HG02870 (cell line): ENCODE measurements at regions not wholly inside any gene's neighbourhood (a gene's known extent, or its start where the extent isn't known, plus 50 kb on each side); places are given as distances from the start of the nearest gene placed in this dataset.

Experiments
- ATAC-seq: cut with Tn5 transposase; IDR thresholded peaks from one replicate; pipeline ENCODE4 v1.9.1; 2021; ENCODE audit warnings: mild to moderate bottlenecking, moderate library complexity; ENCODE audit not compliant: unreplicated experiment

DNA sequence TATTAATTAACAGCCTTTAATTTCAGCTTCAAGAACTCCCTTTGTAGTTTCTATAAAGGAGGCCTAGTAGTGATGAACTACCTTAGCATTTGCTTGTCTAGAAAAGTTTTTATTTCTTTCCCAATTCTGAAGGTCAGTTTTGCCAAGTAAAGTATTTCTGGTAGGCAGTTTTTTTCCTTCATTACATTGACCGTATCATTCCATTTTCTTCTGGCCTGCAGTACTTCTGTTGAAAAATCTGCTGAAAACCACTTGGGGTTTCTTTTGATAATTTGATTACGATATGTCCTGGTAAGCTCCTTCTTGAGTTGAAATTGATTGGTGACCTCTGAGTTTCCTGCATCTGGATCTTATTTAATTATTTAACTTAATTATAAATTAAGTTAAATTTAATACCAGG is 691.8 kb downstream of the TSN start:
- ATAC-seq, result no peak

DNA sequence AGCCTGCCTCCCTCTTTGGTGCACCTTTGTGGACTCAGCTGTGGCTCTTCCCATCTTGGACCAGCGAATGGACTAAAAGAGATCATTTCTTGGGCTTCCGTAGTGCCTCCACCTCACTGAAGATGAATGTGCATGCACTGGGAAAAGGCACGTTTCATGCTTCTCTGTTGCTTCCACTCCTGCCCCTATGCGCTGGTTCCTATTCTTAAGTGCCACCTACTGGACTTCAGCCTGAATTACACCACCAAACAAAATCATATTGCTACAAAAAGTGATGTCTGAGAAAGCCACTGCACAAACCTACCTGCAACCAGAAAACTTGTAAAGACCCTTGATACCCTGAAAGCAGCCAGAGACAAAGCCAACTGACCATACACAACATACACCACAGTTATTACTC is 695.6 kb downstream of the TSN start:
- ATAC-seq, result no peak

DNA sequence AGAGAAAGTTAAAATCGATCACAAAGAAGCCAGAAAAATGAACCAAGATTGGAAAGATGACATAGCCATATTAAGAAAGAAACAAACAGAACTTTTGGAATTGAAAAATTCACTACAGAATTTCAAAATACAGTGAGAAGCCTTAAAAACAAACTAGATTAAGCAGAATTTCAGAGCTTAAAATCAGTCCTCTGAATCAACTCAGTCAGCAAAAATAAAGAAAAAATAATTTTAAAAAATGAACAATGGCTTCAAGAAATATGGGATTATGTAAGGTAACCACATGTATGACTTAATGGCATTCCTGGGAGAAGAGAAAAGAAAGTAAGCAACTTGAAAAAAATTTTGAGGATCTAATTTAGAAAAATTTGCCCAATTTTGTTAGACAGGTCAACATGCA is 696.2 kb downstream of the TSN start:
- no peak for ATAC-seq

DNA sequence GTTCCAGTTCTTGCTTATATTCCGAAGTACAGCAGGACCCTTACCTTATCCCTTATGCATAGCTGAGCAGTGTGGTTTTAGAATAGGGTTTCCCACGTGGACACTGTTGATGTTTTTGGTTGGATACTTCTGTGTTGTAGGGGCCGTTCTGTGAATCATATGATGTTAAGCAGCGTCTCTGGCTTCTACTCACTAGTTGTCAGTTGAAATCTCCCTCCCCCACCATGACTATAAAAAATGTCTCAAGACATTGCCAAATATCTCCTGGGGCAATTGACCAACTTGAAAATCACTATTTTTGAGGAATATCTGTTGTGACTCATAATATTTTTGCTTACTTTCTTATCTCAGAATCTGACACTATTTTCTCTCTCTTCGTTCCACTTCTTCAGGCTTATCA is 713.7 kb downstream of the TSN start:
- ATAC-seq, result no peak

DNA sequence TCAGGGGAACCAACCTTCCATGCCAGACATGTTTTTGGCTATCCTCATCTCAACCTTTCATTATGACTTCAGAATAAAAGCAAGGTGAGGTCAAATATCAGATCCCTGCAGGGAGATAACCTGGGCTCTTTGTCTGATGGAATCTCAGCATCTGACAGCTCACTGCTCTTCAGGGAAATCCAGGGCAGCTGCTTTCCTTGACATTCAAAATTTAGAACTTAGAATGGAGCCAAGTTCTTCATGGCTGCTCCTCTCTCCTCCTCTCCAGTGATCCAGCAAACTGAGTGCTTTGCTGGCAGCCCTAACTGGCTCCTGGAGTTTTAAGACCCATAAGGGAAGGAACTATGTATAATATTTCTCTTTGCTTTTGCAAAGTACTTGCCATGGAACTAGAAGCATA is 716.3 kb downstream of the TSN start:
- ATAC-seq, result no peak

DNA sequence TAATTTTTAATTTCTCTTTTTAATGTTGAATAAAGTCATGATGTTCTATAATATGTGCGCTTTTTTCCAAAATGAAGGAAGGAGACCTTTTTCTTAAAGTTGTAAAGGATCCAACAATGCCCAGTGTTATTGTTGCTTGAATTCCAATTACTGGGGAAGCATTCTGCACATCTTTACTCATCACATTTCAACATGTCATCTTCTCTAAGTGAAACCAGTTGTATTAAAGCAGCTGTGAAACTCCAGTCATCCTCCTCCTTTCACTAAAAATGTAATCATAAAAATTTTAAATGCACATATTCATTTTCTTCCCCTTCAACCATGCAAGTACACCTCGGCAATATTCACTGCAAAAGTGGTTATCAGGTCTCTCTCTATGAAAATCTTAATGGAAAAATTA is 722.7 kb downstream of the TSN start:
- no peak for ATAC-seq

DNA sequence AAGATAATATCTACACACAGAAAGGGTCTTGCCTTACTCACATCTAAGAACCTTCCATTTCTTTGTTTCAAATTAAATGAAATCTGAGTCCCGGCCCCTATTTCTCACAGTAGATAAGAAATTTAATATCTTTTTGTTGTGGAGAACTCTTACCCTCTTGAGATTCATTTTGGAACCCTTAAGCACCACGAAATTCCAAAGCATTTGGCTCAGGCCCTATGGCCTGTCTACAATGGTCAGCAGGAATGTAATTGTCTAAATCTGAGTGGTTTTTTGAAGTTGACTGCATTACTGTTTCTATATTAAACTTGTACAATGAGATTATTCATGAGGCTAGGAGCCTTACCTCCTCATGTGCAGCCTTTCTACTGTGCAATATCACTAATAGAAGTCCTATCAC is 723.3 kb downstream of the TSN start:
- no peak for ATAC-seq

DNA sequence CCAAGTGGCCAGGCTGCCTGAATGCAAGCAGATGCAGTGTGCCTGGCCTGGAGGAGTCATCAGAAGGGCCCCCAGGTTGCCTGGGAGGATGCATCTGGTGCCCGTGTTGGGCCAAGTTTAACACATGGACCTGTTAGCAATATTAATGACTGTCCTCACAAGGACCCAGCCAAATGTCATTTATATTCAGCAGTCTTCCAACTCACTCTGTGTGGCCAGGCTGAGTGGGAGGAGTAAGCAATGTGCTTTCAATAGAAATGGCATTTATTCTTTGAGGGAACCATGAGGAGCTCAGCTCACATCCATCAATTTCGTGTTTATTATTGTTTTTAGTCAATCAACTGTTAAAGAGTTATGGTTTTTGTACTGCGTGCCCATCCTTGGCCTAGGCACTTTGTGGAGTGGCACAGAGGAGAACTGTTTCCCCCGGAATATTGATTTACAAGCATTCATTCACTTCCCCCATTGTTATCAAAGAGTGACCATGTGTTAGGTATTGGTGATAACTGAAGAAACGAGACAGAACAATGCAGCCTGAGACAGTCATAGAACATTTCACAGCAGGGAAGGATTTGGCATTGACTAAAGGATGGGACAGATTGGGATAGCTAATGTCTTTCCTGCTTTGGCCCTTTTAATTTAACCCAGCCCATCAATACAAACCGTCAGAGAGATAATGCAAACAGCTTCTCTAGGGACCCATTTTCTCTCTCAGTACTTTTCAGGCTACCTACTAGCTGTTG is 725.2 kb downstream of the TSN start:
- no peak for ATAC-seq

DNA sequence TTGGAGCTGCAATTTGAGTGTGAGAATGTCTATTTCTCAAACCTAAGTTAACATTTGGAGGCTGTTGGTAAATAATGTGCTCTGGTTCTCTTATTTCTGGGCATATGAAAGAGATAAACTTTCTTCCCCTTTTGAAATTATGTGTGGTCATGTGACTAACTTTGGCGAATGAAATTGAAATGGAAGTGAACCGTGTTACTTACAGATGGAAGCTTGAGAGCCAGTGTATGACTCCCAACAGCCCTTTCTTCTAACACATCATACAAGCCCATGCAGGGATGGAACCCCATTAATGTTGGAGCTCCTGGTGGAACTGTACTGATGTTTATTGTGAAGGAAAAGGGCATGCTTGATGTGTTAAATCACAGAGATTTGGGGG is 725.8 kb downstream of the TSN start:
- ATAC-seq, result no peak

DNA sequence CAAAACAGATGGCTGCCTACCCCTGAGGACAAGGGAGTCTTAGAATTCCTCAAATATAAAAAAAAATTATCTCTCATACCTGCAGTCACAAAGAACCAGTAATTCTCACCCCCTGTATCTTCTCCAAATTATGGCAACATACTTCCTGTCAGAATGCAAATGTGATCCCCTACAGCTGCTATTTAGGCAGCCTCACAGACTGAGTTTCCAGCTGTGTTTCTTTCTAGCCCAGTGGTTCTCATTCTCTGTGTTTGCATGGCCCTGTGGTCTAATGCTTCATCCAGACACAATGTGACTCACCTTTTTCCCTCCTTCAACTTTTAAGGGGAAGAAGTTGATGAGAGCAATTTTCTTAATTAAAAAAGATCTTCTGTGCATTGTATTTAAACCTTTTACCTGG is 726.3 kb downstream of the TSN start:
- no peak for ATAC-seq

DNA sequence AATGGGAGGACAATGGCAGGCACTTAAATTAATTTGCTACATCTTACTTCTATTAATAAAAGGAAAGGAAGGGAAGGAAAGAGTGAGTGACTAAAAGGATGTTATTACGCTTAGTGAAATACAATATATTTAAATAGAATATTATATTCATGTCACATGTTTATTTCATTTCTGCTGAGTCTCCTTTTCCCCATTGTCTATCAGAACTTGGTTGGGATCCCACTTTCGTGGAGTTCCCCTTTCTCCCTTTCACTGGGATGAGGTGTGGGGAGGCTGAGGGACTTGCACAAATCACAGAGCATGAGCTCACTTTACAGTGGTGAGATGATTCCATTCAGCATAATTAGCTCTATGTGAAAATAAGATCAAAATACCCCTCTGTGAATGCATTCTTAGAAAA is 730.6 kb downstream of the TSN start:
- no peak for ATAC-seq

DNA sequence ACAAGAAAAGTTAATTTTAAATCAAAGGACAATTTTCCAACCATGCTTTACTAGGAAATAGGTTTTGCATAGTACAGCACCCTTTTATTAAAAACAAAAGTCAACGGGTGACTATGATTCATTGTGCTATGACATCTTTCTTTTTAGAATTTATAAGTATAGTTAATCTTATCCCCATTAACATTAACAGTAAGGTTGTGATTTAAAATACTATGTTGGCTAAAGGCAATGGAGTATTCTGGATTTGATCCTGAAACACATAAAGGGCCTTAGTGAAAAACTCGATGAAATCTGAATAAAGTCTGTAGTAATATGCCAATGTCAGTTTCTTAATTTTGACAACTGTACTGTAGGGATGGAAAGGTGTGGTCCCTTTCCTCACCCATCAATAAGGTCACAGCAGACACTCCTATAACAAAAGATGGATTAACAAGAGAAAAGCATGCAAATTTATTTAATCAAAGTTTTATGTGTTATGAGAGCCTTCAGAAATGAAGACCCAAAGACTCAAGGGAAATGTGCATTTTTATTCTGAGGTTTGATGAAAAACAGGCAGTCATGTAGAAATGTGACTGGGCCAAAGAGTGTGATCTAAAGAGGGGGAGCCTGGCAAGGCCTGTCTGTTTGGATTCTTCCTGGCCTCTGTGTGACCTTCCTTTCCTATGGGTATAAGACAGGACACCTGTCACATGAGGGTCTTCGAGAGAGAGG is 731.4 kb downstream of the TSN start:
- ATAC-seq, result no peak

DNA sequence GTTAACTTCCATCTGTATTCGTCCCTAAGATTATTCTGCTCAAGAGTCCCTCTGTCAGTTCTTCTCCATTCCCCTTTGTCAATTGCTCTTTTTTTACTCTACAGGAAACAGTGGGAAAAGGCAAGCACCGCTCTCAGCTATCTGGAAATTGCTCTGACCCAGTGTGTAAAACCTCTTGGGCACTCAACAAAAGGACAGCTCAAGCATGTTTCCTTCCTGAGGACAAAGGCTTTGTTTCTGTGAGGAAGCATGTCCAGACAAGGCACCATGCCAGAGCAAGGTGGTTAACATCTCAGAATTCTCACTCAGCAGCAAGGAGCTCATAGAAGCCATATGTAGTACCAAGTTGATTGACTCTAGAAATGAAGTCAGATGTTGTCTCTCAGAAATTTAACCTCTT is 735.6 kb downstream of the TSN start:
- no peak for ATAC-seq

DNA sequence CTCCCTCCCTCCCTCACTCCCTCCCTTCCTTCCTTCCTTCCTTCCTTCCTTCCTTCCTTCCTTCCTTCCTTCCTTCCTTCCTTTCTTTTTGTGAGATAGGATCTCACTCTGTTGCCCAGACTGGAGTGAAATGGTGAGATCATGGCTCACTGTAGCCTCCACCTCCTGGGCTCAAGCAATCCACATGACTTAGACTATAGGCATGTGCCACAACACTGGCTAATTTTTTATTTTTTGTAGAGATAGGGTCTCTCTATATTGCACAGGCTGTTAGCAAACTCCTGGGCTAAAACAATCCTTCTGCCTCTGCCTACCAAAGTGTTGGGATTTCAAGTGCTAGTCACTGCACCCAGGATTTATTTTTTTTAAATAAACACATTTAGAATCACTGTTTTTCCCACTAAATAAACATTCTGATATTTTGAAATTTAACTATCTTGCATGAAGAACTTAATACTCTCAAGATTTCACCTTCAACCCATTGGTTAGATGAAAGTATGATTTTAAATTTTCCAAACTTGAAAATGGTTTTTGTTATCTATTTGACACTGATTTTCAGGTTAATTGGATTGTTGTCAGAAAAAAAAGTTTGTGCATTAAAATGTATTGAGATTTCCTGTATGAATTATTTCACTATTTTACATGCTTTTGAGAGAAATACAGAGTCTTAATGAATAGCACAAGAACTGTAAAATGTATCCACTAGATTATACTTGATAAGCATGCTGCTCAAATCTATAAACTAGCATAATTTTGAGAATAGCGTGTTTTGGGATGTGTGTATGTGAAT is 745.1 kb downstream of the TSN start:
- ATAC-seq, result no peak

DNA sequence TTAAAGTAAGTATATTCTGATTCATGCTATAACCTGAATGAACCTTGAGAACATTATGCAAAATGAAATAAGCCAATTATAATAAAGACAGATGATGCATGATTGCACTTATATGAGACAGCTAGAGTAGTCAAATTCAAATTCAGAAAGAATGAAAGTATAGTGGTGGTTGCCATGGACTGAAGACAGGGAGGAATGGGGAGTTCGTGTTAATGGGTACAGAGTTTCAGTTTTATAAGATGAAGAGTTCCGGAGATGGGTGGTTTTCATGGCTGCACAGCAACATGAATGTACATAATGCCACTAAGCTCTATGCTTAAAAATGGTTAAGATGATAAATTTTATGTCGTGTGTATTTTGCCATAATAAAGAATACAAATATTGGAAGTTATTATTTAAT is 751.2 kb downstream of the TSN start:
- ATAC-seq, result no peak

DNA sequence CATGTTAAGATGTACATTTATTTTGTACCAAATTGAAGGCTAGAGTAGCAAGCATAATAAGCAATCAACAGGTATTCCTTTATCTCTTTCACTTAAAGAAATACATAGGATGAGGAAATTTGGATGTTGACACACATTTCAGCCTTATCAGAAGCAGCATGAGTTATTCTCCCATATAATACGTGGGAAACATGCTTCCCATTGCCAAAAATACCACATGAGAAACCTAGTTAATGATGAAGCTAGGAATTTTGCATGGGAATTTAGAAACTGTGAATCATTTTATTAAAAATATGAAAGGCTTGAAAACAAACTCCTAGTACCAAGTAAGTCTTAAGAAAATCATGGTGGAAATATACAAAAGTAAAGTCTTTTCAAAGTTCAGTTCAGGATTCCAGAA is 751.8 kb downstream of the TSN start:
- no peak for ATAC-seq

DNA sequence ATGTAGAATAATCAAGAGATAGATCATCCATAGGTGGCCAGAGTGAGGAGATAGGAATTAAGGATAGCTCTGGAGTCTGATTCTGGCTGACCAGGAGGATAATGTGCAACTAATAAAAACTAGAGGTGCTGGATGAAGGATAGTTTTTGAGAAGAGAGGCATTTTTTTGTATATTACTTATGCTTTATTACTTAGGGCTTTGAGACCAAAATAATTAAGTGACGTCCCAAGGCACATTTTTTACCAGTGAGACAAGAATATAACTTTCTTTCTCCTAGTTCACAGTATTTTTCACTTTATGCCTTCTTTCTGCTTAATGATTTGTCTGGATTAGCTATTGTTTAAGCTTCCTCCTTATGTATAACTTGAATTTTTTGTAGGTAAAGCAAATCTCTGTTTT is 756.6 kb downstream of the TSN start:
- no peak for ATAC-seq

DNA sequence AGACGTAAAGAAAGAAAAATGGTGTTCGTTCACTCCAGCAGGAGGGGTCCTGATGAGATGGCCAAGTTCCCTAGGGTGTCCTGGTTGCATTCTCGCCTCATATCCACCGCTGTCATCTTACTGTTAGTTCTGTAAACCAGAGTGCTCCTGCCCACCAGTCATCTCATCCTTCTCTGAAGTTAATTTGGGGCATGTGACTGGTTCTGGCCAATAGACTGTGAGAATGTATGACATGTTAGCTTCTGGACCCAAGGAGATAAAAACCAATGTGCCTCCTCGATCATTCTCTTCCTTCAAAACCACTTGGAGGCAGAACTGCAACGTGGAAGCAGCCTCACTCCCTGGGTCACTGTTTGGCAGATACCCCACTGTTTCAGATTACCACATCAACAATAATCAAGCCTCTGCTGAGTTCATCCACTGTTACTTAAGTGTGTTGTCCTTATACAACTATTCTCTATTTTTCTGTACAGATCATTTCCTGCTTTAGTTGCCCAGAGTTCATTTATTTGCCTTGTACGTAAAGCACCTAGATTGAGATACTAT is 759.1 kb downstream of the TSN start:
- ATAC-seq, result no peak

DNA sequence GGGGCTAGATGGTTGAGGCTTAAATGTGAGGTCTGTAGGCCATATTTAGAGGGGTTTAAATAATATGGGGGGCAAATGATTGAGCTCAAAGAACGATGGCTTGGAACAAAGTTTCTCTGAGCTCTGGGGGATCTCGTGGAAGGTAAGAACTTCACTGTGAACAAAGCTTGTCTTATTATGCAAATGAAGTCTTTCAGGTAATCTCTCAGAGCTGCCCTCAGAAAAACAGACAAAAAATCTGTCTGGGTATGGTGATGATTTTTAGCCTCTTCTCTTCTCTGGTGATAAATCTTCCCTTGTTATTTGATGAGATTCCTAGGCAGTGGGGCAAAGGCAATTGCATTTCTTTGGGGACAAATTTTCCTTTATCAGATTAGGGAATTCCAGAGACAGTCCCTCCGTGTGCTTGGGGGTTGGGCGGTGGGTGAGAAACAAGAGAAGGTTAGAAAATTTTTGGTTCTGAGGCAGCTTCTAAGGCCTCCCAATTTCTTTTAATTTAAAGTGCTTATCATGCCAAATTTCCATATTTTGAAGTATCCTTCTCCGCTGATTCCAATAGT is 760.4 kb downstream of the TSN start:
- ATAC-seq, result no peak

DNA sequence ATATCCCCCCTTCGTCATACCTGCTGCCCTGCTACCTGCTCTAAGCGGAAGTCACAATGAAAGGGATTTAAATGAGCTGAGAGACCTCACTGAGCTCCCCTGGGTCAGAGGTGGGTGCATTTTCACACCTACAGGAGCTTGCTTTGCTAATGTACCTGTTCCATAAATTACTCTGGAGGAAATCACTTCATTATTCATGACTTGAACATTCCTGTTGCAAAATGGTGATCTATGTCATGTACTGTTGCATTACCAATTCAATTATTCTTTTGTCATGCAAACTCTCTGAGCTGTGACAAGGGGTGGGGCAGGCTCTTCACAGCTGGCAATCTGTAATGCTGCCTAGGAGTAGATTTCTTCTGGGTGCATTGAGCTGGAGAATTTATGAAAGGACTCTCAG is 761.3 kb downstream of the TSN start:
- no peak for ATAC-seq

DNA sequence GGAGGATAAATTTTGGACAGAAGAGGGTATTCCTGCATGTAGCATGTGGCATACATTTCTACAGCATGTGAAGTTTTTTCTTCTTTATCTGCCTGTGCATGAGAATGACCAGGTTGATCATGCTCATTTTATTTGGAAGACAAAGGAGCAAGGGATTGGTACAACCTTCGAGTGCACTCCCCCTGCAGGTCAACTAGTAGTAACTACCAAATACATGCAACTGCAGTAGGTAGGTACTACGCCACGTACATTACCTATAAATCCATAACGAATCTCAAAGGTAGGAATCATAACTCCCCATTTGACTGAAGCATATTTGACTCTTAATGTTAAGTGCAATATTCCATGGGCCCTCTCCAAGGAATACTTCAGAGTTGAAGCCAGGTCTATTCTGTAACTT is 763.9 kb downstream of the TSN start:
- ATAC-seq, result no peak
